GM10266 (cell line): ENCODE measurements at regions not wholly inside any gene's neighbourhood (a gene's known extent, or its start where the extent isn't known, plus 50 kb on each side); places are given as distances from the start of the nearest gene placed in this dataset.

Experiments
- DNase-seq: peaks from one replicate; pipeline ENCODE4 v3.0.0; 2012; ENCODE audit errors: extremely low spot score
- CTCF ChIP-seq: IDR thresholded peaks from 2 replicates; pipeline ENCODE4 v1.5.1; 2012; ENCODE audit warnings: mild to moderate bottlenecking, low read depth; ENCODE audit not compliant: control insufficient read depth, insufficient read depth; ENCODE audit errors: missing control alignments

- no peak for TF ChIP-seq CTCF
- no peak for DNase-seq
Measured at GRCh38 chr5:2686321-2687124, 65.0 kb downstream of the IRX2 start.

- no peak for DNase-seq
- no peak for TF ChIP-seq CTCF
Measured at GRCh38 chr5:2685651-2686272, 65.7 kb downstream of the IRX2 start.

DNA sequence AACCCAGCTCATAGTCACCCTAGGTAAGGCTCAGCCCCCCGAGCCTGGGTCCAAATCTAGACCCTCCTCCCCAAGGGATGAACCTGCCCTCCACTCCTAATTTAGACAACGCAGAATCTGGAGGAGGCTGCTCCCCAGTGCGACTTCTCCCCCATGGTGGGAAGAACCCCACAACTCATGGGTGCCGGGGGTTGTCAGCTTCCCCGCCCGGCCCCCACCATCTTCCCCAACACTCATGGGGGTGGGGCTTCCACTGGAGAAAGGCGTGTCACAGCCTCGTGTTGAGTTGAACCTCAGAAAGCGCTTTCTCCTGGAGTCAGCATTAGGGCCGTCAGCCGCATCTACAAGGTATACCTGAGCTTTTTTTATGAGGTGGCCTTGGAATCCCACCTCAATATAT, 66.9 kb downstream of the IRX2 start:
- DNase-seq: no peak
- no peak for TF ChIP-seq CTCF

DNA sequence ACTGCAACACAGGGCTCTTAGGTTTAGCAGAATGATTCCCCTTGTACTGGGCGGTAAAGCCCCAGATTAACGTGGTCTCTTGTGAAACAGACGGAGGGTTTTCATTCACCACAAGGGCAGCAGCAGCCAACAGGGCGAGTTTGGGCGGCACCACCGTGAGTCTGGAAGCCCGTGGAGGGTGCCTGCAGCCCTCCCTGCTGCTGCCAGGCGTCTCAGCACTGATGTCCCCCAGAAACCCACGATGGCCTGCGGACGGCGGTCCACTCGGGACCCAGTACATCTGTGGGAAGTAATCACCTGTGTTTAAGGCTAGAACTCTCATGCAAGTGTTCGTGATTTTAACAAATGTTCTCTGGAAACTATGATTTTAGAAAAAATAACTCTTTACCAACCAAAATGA, 67.8 kb downstream of the IRX2 start:
- no peak for DNase-seq
- TF ChIP-seq CTCF: no peak

DNA sequence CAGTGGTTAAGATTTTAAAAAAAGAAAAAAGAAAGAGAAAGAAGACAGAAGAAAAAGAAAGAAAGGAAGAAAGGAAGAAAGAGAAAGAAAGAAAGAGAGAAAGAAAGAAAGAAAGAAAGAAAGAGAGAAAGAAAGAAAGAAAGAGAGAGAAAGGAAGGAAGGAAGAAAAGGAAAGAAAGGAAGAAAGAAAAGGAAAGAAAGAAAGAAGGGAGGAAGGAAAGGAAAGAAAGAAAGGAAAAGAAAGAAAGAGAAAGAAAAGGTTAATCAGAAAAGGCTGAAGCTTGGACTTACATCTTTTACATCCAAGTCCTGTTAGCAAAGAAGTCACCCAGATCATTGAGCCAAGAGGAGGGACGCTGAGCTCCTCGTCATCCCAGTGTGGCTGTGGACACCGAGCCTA, 70.0 kb downstream of the IRX2 start:
- no peak for DNase-seq
- no peak for TF ChIP-seq CTCF

DNA sequence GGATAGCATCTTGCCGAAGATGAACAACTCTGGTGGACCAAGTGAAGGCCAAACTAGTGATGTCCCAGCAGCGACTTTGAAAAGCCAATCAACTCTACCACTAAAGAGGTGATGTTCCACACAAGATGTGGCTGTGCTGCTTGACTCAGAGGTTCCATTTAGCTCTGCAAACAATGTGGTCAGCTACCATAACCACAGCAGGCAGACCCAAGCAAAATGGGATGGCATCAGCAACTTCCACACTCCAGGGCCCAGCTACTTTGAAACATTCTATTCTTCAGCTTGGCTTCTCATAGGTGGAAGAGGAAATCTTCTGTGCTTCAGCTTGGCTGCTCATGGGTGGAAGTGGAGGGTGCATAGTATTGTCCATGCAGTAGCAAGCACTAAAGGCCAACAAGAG, 70.5 kb downstream of the IRX2 start:
- TF ChIP-seq CTCF: no peak
- DNase-seq: no peak

DNA sequence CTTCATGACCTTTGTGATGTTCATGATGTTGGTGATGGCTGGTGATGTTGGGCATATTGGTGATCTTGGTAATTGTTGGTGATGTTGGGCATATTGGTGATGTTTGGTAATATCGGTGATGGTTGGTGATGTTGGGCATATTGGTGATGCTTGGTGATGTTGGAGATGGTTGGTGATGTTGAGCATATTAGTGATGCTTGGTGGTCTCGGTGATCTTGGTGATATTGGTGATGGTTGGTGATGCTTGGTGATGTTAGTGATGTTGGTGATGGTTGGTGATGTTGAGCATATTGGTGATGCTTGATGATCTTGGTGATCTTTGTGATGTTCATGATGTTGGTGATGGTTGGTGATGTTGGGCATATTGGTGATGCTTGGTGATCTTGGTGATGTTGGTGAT, 73.8 kb downstream of the IRX2 start:
- no peak for TF ChIP-seq CTCF
- no peak for DNase-seq
